Erythroblast (primary cell): ENCODE measurements at regions not wholly inside any gene's neighbourhood (a gene's known extent, or its start where the extent isn't known, plus 50 kb on each side); places are given as distances from the start of the nearest gene placed in this dataset.

ENCODE experiments used
- GATA1 ChIP-seq: IDR thresholded peaks from 2 replicates; pipeline ENCODE4 v1.6.1; 2011; ENCODE audit warnings: low read depth, mild to moderate bottlenecking, control low read depth, low read length, moderate library complexity
- POLR2A ChIP-seq: IDR thresholded peaks from 2 replicates; pipeline ENCODE4 v1.6.1; 2011; ENCODE audit warnings: mild to moderate bottlenecking, low read length

DNA sequence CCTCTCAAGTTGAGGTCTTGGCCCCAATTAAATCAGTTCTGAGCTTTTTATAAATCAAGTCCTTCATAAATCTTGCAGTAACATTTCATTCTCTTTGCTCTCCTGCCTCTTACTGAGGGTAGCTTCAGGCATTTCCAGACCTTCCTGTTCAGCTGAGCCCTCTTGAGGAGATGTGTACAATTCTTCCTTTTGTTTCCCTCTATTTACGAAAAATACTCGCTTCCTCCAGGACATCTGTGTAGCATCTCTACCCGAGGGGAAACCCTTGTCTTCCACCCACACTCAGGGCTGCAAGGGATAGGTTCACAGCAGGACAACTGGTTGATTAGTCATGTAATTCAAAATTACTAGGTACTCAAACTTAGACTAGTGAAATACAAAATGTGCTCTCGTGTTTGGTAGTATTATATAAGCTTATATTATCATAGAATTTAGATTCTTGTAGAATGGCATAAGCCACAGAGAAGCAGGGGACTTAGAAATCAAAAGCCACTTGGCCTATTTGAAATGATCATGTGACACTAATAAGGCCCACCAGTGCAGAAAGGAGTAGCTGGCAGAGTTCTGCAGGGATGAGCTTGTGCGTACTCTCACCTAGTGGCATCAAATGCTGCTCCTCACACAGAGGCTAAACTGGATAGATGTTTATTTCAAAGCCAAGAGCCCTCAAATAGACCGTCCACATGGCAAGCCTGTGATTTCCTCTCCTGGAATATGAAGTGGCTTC lies 126.7 kb downstream of the GDAP2 start:
- TF ChIP-seq POLR2A (no peak), GATA1 (no peak)
